ENCODE measurements at regions not wholly inside any gene's neighbourhood (a gene's known extent, or its start where the extent isn't known, plus 50 kb on each side); places are given as distances from the start of the nearest gene placed in this dataset.

DNA sequence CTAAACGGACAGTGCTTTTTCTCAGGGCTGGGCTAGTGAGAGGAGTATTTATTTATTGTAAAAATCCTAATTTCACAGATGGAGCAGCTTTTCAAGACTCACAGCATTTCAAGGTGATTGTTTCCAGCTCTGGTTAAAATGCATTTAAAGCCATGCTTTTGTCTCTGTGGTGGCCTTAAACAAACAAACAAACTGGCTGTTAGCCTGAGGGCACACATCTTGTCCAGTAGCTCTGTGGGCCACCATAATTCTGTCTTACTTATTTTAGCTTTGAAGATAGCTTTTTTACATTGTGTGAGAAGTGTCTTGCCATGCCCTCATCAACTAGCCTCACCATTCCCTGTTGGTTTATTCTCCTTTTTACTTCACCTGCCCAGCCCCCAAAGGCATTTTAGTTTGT lies 218.2 kb downstream of the PSAT1 start:
- no peaks in the 10 kb centered on the region for H3K4me1 Mint-ChIP-seq
- no peak overlapping the region for H3K4me3 Mint-ChIP-seq
- peaks cover 16% of the 10 kb centered on the region for H3K36me3 Mint-ChIP-seq (ENCODE audit: low read depth)
- peaks cover 25% of the 10 kb centered on the region for H3K9me3 Mint-ChIP-seq
- no peak overlapping the region for H3K27ac Mint-ChIP-seq (ENCODE audit: unreplicated experiment)
- no peaks in the 10 kb centered on the region for H3K27me3 Mint-ChIP-seq (ENCODE audit: low read depth)
- no peak for DNase-seq (ENCODE audit: low read depth, low spot score)
- no peak for TF ChIP-seq CTCF (conservative IDR thresholded peaks at IDR 0.05)

GRCh38 chr9:78519786-78520185 lies 222.9 kb downstream of the PSAT1 start:
- H3K27me3 Mint-ChIP-seq (ENCODE audit: low read depth), result no peaks in the 10 kb centered on the region
- H3K4me3 Mint-ChIP-seq, result no peak overlapping the region
- peaks cover 33% of the 10 kb centered on the region for H3K36me3 Mint-ChIP-seq (ENCODE audit: low read depth)
- no peak for DNase-seq (ENCODE audit: low read depth, low spot score)
- H3K4me1 Mint-ChIP-seq, result no peaks in the 10 kb centered on the region
- H3K27ac Mint-ChIP-seq (ENCODE audit: unreplicated experiment), result no peak overlapping the region
- TF ChIP-seq CTCF (conservative IDR thresholded peaks at IDR 0.05), result no peak
- H3K9me3 Mint-ChIP-seq, result peaks cover 39% of the 10 kb centered on the region

DNA sequence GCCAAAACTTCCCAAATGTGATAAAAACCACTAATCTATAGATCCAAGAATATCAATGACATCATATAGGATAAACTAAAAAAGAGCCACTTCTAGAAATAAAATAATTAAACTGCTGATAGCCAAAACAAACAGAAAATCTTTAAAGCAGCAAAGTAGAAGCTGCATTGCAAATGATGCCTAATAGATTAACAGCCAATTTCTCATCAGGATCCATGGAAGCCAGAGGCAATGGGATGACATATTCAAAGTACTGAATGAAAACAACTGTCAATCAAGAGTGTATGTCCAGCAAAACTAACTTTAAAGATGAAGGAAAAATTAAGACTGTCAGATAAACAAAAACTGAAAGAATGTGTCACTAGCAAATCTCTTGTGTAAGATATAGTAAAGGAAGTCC lies 224.8 kb downstream of the PSAT1 start:
- Mint-ChIP-seq H3K27me3 (ENCODE audit: low read depth) (no peaks in the 10 kb centered on the region), H3K36me3 (ENCODE audit: low read depth) (peaks cover 33% of the 10 kb centered on the region), H3K4me3 (no peak overlapping the region), H3K27ac (ENCODE audit: unreplicated experiment) (no peak overlapping the region), H3K4me1 (no peaks in the 10 kb centered on the region), H3K9me3 (peaks cover 35% of the 10 kb centered on the region)
- TF ChIP-seq CTCF (conservative IDR thresholded peaks at IDR 0.05), result no peak
- DNase-seq (ENCODE audit: low read depth, low spot score), result no peak

DNA sequence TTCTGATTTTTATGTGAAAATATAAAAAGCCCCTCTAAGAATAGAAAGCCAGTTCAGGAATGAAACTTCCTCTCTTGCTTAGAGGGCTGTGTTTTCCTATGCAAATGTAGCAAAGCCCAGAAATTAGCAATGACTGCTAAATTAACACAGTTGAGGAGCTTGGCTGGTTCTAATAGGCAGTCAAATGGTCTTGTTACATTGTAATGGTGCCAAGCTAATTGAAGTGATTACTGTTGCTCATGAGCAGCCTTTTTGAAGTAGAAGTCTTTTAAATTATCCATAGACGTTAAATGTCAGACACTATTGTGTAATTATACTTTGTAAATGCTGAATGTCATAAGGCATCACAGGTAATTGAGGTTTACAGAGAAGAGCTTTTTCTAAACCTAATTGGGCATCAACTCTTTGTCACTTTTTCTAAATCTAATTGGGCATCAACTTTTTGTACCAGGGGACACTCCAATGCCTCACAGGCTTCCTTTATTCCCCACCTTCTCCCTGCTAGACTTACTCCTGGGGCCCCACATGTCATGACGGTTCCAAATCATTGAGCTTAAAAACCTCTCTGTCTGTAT lies 229.1 kb downstream of the PSAT1 start:
- no peak overlapping the region for H3K4me3 Mint-ChIP-seq
- no peaks in the 10 kb centered on the region for H3K27me3 Mint-ChIP-seq (ENCODE audit: low read depth)
- no peak for TF ChIP-seq CTCF (conservative IDR thresholded peaks at IDR 0.05)
- DNase-seq (ENCODE audit: low read depth, low spot score), result no peak
- peaks cover 13% of the 10 kb centered on the region for H3K9me3 Mint-ChIP-seq
- H3K27ac Mint-ChIP-seq (ENCODE audit: unreplicated experiment), result no peak overlapping the region
- H3K4me1 Mint-ChIP-seq, result no peaks in the 10 kb centered on the region
- H3K36me3 Mint-ChIP-seq (ENCODE audit: low read depth), result peaks cover 12% of the 10 kb centered on the region

DNA sequence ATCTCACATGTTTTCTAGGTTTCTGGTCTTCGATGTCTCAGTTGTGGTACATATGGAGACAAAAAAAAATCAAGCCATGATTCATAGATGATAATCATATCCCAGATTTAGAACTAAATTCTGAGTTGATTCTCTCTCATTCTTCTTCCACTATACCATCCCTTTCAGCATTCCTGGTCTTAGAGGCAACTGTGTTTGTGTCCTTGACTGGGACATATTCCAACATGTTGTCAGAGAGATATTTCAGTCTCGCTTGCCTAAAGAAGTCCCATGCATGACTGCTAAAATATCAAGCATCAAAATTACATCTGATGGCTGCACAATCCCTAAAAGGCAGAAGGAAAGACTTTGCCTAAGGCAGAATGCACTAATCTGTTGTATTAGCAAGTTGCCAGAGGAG lies 236.6 kb downstream of the PSAT1 start:
- DNase-seq (ENCODE audit: low read depth, low spot score), result no peak
- Mint-ChIP-seq H3K4me3 (no peak overlapping the region), H3K9me3 (no peaks in the 10 kb centered on the region), H3K27me3 (ENCODE audit: low read depth) (no peaks in the 10 kb centered on the region), H3K4me1 (no peaks in the 10 kb centered on the region), H3K27ac (ENCODE audit: unreplicated experiment) (no peak overlapping the region), H3K36me3 (ENCODE audit: low read depth) (no peaks in the 10 kb centered on the region)
- TF ChIP-seq CTCF (conservative IDR thresholded peaks at IDR 0.05), result no peak

- Mint-ChIP-seq H3K4me3 (no peak overlapping the region), H3K27me3 (ENCODE audit: low read depth) (no peaks in the 10 kb centered on the region), H3K4me1 (peaks cover 26% of the 10 kb centered on the region), H3K36me3 (ENCODE audit: low read depth) (no peaks in the 10 kb centered on the region), H3K9me3 (peaks cover under 1% of the 10 kb centered on the region), H3K27ac (ENCODE audit: unreplicated experiment) (no peak overlapping the region)
- no peak for DNase-seq (ENCODE audit: low read depth, low spot score)
- no peak for TF ChIP-seq CTCF (conservative IDR thresholded peaks at IDR 0.05)
Observed at GRCh38 chr9:78539188-78539587, 242.3 kb downstream of the PSAT1 start.

Data from neural crest cell (in vitro differentiated cells).